Brain microvascular endothelial cell (primary cell): ENCODE measurements at regions not wholly inside any gene's neighbourhood (a gene's known extent, or its start where the extent isn't known, plus 50 kb on each side); places are given as distances from the start of the nearest gene placed in this dataset.
"Not testable (repeated sequence)": the region's sequence is repeated elsewhere in the genome, so short reads cannot be mapped to it uniquely, and the experiment has no call there.

Experiments
- DNase-seq: peaks from one replicate; pipeline ENCODE4 v3.0.0-alpha.2; 2020
- H3K27ac ChIP-seq: fragments of 250-450 bp; sonication (Bioruptor Pico); 2 replicates; pipeline ENCODE4 v1.5.1; 2020; ENCODE audit warnings: mild to moderate bottlenecking, moderate library complexity
- H3K27me3 ChIP-seq: fragments of 250-450 bp; sonication (Bioruptor Pico); replicated peaks from 2 replicates; pipeline ENCODE4 v1.5.1; 2020; ENCODE audit warnings: mild to moderate bottlenecking
- H3K36me3 ChIP-seq: fragments of 250-450 bp; sonication (Bioruptor Pico); replicated peaks from 2 replicates; pipeline ENCODE4 v1.5.1; 2020; ENCODE audit warnings: mild to moderate bottlenecking
- H3K4me3 ChIP-seq: 2 replicates; pipeline ENCODE4 v1.5.1; 2011; ENCODE audit warnings: low read depth, mild to moderate bottlenecking, control low read depth, low read length, moderate library complexity
- CTCF ChIP-seq: IDR thresholded peaks from 2 replicates; pipeline ENCODE4 v1.5.1; 2011; ENCODE audit warnings: low read depth, mild to moderate bottlenecking, moderate library complexity, low read length, control low read depth, inconsistent platforms; ENCODE audit errors: missing control alignments
- in situ Hi-C: cut with HindIII; loops from 2 replicates; pipeline ENCODE4 v1.10.0; 2017; ENCODE audit warnings: low sequenced_read_pairs, low pct_ligation_motif_present

GRCh38 chr5:120137582-120137981 is 326.5 kb upstream of the PRR16 start:
- H3K27me3 ChIP-seq: no peaks in the 10 kb centered on the region
- in situ Hi-C loops: no loop called here

GRCh38 chr5:120139039-120139438 is 325.1 kb upstream of the PRR16 start:
- no peaks in the 10 kb centered on the region for H3K27me3 ChIP-seq
- no peak overlapping the region for H3K4me3 ChIP-seq
- DNase-seq: peak; percentile 76
- H3K27ac ChIP-seq: peak overlapping the region; percentile 61
- no peaks in the 10 kb centered on the region for H3K36me3 ChIP-seq
- TF ChIP-seq CTCF: no peak
- in situ Hi-C loops: no loop called here

More at GRCh38 chr5:120137582-120137981, 326.5 kb upstream of the PRR16 start:
- TF ChIP-seq CTCF: no peak
- Histone ChIP-seq H3K27ac (no peak overlapping the region), H3K4me3 (no peak overlapping the region), H3K36me3 (no peaks in the 10 kb centered on the region)
- no peak for DNase-seq

- DNase-seq: no peak
- no peak for TF ChIP-seq CTCF
- H3K27me3 ChIP-seq: no peaks in the 10 kb centered on the region
- no peaks in the 10 kb centered on the region for H3K36me3 ChIP-seq
- in situ Hi-C loops: no loop called here
- no peak overlapping the region for H3K4me3 ChIP-seq
- H3K27ac ChIP-seq: no peak overlapping the region
Measured at GRCh38 chr5:120140501-120140900, 323.6 kb upstream of the PRR16 start.

GRCh38 chr5:120141076-120141475 is 323.0 kb upstream of the PRR16 start:
- H3K27ac ChIP-seq: no peak overlapping the region
- in situ Hi-C loops: no loop called here
- H3K4me3 ChIP-seq: no peak overlapping the region
- no peaks in the 10 kb centered on the region for H3K27me3 ChIP-seq
- no peak for TF ChIP-seq CTCF
- DNase-seq: no peak
- H3K36me3 ChIP-seq: no peaks in the 10 kb centered on the region

GRCh38 chr5:120146787-120147186 is 317.3 kb upstream of the PRR16 start:
- no peak overlapping the region for H3K4me3 ChIP-seq
- no peak overlapping the region for H3K27ac ChIP-seq
- no peaks in the 10 kb centered on the region for H3K36me3 ChIP-seq
- no peak for TF ChIP-seq CTCF
- no peaks in the 10 kb centered on the region for H3K27me3 ChIP-seq
- no peak for DNase-seq
- in situ Hi-C loops: no loop called here

GRCh38 chr5:120147911-120148310 is 316.2 kb upstream of the PRR16 start:
- H3K36me3 ChIP-seq, H3K27me3 ChIP-seq, in situ Hi-C loops, H3K4me3 ChIP-seq, DNase-seq, H3K27ac ChIP-seq: not testable (repeated sequence)
